SHP77 treated with DMSO at 0.1 percent for 48 hours (cell line): ENCODE measurements at regions not wholly inside any gene's neighbourhood (a gene's known extent, or its start where the extent isn't known, plus 50 kb on each side); places are given as distances from the start of the nearest gene placed in this dataset.
"Not testable (repeated sequence)": the region's sequence is repeated elsewhere in the genome, so short reads cannot be mapped to it uniquely, and the experiment has no call there.

Experiments
- DNase-seq: peaks from one replicate; lab custom pipeline; 2025; lab: John Stamatoyannopoulos, UW

DNA sequence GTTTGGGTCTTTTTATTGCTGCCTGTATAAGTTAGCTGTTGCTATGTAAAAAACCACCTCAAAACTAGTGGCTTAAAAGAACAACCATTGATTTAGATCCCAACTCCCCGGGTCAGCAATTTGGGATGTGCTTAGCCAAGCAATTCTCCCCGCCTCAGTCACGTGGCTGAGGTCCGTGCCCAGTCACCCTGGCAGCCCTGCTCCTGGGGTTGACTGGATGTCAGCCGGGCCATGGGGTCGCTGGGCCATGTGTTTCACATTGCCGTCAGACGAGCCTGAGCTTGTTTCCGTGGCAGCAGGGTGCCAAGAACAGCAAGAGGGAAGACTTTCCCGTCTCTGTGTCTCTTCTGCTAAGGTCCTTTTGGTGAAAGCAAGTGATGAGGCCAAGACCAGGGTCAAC is 345.7 kb upstream of the FAT1 start:
- DNase-seq: no peak

DNA sequence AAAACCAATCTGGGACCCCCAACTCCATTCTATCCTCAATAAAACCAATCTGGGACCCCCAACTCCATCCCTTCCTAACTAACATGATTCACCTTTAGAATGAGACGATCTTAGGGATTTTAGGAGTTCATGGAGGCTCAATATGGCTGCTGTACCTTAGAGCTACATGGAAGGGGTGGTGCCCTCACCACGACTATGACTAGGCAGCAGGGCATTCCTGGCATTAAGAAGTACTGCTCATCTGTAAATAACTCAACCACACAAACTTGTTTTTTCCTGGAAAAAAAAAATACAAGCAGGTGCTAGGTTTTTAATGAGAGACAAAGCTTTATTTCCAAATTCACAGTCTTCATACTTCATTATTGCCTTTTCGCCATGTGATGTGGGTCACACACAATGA is 346.5 kb upstream of the FAT1 start:
- DNase-seq: no peak

- DNase-seq: no peak
These were observed 347.1 kb upstream of the FAT1 start for GRCh38 chr4:187070740-187071139.

GRCh38 chr4:187071946-187072600 is 348.4 kb upstream of the FAT1 start:
- peak; percentile 46 for DNase-seq

- no peak for DNase-seq
These were observed 350.2 kb upstream of the FAT1 start for GRCh38 chr4:187073820-187074219.

- DNase-seq: no peak
These were observed 351.9 kb upstream of the FAT1 start for GRCh38 chr4:187075514-187075913.

GRCh38 chr4:187077744-187078401 is 354.2 kb upstream of the FAT1 start:
- no peak for DNase-seq

DNA sequence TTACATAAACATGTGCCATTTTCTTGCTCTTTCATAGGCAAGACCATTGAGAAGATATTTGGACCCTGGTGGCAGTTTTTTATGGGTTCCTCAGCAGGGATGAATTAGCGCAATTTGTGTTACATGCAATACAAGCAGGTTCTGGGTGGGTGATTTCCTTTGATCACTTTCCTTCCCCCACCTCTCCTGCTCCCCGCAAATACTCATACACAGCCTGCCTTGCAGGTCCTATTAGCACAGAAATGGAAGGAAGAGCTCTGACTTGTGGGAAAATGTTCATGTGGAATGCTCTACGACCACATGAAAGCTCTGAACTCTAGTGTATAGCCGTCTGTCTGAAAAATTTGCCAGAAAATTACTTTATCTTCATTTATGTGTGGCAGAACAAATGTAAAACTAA is 361.0 kb upstream of the FAT1 start:
- DNase-seq: no peak

- no peak for DNase-seq
These were observed 361.7 kb upstream of the FAT1 start for GRCh38 chr4:187085339-187085738.

DNA sequence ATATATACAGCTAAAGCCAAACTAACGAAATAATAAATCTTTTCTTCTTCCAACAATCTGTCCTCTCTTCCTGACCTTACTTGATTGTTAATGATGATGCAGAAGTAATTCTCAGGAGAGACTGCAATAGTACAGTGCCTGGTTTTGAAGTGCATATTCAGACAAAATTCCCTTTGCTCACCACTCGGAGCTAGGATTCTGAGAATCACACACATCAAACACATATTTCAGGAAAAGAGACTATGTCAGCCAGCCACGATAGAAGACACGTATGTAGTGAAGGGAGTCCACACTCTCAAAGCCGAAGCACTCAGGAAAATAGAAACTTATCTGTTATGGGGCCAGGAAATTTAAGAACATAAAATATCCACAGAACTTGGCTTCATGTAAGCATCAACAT is 362.5 kb upstream of the FAT1 start:
- DNase-seq: no peak

DNA sequence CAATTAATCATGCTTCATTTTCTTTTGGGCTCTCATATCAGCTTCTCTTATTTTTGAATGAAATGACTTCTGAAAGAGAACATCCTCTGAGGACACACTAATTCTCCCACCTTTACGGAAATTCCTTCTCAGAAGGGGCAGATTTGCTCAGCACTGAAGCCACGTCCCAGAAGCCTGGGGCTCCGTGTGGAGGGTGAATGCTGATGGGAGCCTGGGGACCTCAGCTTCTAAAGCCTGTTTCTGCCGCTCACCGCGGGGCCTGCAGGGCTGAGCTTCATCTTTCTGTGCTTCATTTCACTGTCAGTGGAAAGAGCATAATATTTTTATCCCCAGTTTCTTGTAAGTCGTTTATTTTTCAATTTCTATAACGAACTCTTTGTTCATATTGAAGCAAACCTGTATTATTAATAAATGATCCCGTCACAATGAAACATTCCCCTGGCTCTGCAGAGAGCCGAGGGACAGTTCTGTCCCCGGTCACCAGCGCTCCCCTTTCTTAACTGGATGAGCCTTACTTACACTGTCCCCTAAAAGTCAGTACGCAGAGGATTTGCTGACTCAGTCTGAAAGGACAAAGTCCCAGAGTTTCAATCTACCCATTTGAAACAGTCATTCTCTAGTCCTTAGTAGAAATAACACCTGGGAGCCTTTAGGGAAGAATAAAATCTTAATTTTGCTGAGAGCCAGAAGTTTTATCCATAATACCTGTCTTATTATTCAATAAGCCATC is 364.6 kb upstream of the FAT1 start:
- DNase-seq: no peak

GRCh38 chr4:187090401-187090800 is 366.7 kb upstream of the FAT1 start:
- DNase-seq: no peak

DNA sequence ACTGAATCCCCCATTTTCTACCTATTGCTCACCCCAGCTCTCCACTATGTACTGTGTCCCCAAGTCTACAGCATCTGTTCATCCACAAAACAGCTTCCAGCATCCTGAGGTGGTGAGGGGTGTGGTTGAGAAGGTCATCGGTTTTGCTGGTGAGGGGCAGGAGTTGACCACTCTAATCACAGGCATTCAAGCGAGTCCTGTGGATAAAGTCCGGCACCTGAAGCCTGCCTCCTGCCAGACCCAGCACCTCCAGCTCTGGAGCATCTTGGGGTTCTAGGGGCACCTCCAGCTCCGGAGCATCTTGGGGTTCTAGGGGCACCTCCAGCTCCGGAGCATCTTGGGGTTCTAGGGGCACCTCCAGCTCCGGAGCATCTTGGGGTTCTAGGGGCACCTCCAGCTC is 367.2 kb upstream of the FAT1 start:
- DNase-seq: not testable (repeated sequence)

DNA sequence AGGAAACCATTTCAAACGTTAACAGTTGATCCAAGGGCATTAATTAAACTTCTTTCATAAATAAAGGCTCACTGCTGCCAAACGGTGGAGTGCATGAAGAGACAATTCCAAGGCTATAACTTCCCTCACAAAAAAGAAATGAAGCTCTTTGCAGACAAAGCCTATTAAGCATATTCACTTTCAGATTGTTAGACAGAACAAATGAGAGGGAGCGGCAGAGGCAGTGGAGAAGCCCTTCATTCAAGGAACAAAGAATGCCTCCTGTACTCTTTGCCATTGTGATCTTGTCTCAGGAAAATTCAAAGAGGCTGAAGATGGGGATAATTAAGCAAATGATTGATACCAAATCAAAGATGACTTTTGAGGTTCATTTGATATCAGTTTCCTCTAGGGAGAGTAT is 370.5 kb upstream of the FAT1 start:
- DNase-seq: no peak

DNA sequence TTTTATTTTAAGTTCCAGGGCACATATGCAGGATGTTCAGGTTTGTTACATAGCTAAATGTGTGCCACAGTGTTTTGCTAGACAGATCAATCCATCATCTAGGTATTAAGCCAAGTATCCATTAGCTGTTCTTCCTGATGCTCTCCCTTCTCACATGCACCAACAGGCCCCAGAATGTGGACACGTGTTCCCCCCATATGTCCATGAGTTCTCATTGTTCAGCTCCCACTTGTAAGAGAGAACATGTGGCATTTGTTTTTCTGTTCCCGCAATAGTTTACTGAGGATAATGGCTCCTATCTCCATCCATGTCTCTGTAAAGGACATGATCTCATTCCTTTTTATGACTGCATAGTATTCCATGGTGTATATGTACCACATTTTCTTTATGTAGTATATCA is 374.8 kb upstream of the FAT1 start:
- no peak for DNase-seq

- DNase-seq: no peak
These were observed 379.7 kb upstream of the FAT1 start for GRCh38 chr4:187103351-187103750.

DNA sequence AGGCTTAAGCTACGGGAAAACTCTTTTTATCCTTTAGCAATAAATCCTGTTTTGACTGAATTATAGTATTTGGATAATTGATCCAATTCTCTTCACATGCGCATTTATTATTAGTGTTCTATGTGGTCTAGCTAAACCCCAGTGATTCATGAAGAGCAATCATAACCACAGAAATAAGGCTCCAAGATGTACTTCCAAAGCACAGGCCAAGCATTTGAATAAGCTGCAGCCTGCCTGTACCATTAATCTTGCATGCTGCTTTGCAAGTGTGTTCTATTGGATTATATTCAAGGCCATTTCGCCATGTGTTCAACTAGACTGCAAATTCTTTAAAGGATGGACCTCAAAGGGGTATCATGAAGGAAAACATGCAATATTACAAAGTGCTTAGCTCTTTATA is 385.2 kb upstream of the FAT1 start:
- no peak for DNase-seq

- DNase-seq: no peak
These were observed 386.0 kb upstream of the FAT1 start for GRCh38 chr4:187109636-187110035.

- DNase-seq: no peak
These were observed 394.5 kb upstream of the FAT1 start for GRCh38 chr4:187118166-187118565.

DNA sequence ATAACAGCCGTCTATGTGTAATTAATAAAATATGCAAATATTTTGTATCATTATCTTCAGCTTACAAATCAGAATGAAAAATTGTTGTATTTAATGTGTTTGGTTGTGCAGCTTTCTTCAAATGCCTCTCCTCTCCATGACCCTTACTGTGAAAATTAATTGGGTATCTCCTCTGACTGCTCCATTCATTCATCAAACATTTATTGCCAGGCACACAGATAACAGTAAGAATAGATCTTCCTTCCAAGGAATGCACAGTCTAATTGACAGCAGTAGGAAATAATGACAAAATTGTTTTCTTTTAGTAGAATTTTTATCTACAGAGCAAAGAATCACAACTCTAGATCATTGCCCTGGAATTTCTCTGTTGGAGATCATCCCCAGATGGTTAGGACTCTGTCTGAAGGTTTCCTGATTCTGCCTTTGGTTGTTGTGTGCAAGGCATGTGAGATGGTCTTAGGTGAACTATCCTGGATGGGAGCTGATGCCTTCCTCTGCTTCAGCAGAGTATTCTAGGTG is 395.0 kb upstream of the FAT1 start:
- DNase-seq: no peak

DNA sequence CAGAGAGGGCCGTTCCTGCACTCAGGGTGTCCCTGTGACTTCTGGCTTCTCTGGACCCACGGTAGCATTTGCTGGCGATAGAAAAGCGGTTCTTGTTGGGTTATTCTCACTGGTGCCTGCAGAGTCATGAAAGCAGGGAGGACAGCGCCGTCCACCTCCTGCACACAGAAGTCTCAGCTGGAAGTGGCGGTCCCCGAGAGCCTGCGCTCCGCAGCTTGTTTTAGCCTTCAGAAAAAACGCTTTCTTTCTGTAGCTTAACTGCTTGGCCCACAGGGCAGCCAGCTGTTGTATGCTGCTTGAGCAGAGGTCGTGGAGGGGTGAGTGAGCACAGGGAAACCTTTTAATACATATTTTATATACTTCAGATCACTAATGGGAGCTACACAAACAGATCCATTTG is 400.7 kb upstream of the FAT1 start:
- no peak for DNase-seq

DNA sequence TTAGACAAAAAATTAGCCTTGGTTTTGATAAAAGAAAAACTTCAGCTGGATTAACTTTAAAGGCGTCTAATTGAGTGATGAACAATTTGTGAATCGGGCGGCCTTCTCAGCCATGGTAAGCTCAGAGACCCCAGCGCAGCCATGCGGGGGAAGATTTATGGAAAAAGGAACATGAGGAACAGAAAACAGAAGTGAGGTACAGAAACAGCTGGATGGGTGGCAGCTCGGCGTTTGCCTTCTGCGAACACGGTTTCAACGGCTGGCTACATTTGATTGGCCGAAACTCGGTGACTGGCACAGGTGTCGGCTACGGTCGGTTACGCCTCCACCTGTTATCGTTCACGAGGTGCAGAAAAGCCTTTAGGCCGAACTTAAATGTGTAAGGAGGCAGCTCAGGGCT is 401.4 kb upstream of the FAT1 start:
- no peak for DNase-seq

GRCh38 chr4:187127456-187127855 is 403.8 kb upstream of the FAT1 start:
- no peak for DNase-seq
